HL-60 (cell line): ENCODE measurements at regions not wholly inside any gene's neighbourhood (a gene's known extent, or its start where the extent isn't known, plus 50 kb on each side); places are given as distances from the start of the nearest gene placed in this dataset.
"Not testable (repeated sequence)": the region's sequence is repeated elsewhere in the genome, so short reads cannot be mapped to it uniquely, and the experiment has no call there.

Experiments
- CTCF ChIP-seq: IDR thresholded peaks from one replicate; pipeline ENCODE4 v1.5.1; 2011; ENCODE audit warnings: low read length, control low read depth, inconsistent platforms; ENCODE audit not compliant: insufficient read depth
- POLR2AphosphoS5 ChIP-seq: IDR thresholded peaks from 2 replicates; pipeline ENCODE4 v1.6.1; 2012; ENCODE audit warnings: low read depth
- REST ChIP-seq: IDR thresholded peaks from 2 replicates; pipeline ENCODE4 v1.6.1; 2012; ENCODE audit warnings: low read depth; ENCODE audit not compliant: insufficient replicate concordance

GRCh38 chr4:189627041-189627440 is 313.6 kb upstream of the FRG1 start:
- not testable (repeated sequence) for TF ChIP-seq REST, CTCF, POLR2AphosphoS5
